Ishikawa (cell line): ENCODE measurements at regions not wholly inside any gene's neighbourhood (a gene's known extent, or its start where the extent isn't known, plus 50 kb on each side); places are given as distances from the start of the nearest gene placed in this dataset.

ENCODE experiments used
- CEBPB ChIP-seq: IDR thresholded peaks from 2 replicates; pipeline ENCODE4 v1.6.1; 2012
- CREB1 ChIP-seq: IDR thresholded peaks from 2 replicates; pipeline ENCODE4 v1.6.1; 2012; ENCODE audit warnings: low read depth
- EGR1 ChIP-seq: IDR thresholded peaks from 2 replicates; pipeline ENCODE4 v1.6.1; 2012
- EP300 ChIP-seq: IDR thresholded peaks from 2 replicates; pipeline ENCODE4 v1.6.1; 2012; ENCODE audit warnings: borderline replicate concordance
- FOXM1 ChIP-seq: IDR thresholded peaks from 2 replicates; pipeline ENCODE4 v1.6.1; 2012; ENCODE audit warnings: low read depth, borderline replicate concordance
- NFIC ChIP-seq: IDR thresholded peaks from 2 replicates; pipeline ENCODE4 v1.6.1; 2012
- RAD21 ChIP-seq: IDR thresholded peaks from 2 replicates; pipeline ENCODE4 v1.6.1; 2012; ENCODE audit warnings: low read depth
- TAF1 ChIP-seq: IDR thresholded peaks from 2 replicates; pipeline ENCODE4 v1.6.1; 2012; ENCODE audit warnings: low read depth, mild to moderate bottlenecking
- TCF12 ChIP-seq: IDR thresholded peaks from 2 replicates; pipeline ENCODE4 v1.6.1; 2012; ENCODE audit warnings: low read depth
- TEAD4 ChIP-seq: IDR thresholded peaks from 2 replicates; pipeline ENCODE4 v1.6.1; 2012
- USF1 ChIP-seq: IDR thresholded peaks from 2 replicates; pipeline ENCODE4 v1.6.1; 2012
- YY1 ChIP-seq: IDR thresholded peaks from 2 replicates; pipeline ENCODE4 v1.6.1; 2012; ENCODE audit warnings: low read depth
- ZBTB7A ChIP-seq: IDR thresholded peaks from 2 replicates; pipeline ENCODE4 v1.6.1; 2012; ENCODE audit warnings: low read depth
- TF ChIP-seq, protein P1 (sequence below): IDR thresholded peaks from 2 replicates; pipeline ENCODE4 v1.6.1; 2012; ENCODE audit warnings: low read depth, mild to moderate bottlenecking
- TF ChIP-seq, protein P2 (sequence below): IDR thresholded peaks from 2 replicates; pipeline ENCODE4 v1.6.1; 2012

DNA sequence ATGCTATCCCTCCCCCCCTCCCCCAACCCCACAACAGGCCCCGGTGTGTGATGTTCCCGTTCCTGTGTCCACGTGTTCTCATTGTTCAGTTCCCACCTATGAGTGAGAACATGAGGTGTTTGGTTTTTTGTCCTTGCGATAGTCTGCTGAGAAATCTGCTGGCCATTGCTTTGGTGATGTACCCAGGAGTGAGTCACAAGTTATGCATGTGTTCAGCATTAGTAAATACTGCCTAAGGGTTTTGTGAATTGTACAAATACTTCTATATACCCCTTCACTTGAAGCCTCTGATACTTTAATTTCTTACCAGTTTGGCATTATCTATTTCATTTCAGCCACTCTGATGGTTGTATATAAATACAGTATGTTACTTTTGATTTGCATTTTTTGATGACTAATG, 711.3 kb upstream of the GJE1 start:
- TF ChIP-seq TCF12, result no peak
- no peak for TF ChIP-seq ZBTB7A
- no peak for TF ChIP-seq CEBPB
- TF ChIP-seq, protein P1, sequence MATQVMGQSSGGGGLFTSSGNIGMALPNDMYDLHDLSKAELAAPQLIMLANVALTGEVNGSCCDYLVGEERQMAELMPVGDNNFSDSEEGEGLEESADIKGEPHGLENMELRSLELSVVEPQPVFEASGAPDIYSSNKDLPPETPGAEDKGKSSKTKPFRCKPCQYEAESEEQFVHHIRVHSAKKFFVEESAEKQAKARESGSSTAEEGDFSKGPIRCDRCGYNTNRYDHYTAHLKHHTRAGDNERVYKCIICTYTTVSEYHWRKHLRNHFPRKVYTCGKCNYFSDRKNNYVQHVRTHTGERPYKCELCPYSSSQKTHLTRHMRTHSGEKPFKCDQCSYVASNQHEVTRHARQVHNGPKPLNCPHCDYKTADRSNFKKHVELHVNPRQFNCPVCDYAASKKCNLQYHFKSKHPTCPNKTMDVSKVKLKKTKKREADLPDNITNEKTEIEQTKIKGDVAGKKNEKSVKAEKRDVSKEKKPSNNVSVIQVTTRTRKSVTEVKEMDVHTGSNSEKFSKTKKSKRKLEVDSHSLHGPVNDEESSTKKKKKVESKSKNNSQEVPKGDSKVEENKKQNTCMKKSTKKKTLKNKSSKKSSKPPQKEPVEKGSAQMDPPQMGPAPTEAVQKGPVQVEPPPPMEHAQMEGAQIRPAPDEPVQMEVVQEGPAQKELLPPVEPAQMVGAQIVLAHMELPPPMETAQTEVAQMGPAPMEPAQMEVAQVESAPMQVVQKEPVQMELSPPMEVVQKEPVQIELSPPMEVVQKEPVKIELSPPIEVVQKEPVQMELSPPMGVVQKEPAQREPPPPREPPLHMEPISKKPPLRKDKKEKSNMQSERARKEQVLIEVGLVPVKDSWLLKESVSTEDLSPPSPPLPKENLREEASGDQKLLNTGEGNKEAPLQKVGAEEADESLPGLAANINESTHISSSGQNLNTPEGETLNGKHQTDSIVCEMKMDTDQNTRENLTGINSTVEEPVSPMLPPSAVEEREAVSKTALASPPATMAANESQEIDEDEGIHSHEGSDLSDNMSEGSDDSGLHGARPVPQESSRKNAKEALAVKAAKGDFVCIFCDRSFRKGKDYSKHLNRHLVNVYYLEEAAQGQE, result no peak
- no peak for TF ChIP-seq YY1
- TF ChIP-seq USF1, result no peak
- TF ChIP-seq CREB1, result no peak
- no peak for TF ChIP-seq RAD21
- no peak for TF ChIP-seq TEAD4
- no peak for TF ChIP-seq EGR1
- TF ChIP-seq NFIC, result no peak
- TF ChIP-seq, protein P2, sequence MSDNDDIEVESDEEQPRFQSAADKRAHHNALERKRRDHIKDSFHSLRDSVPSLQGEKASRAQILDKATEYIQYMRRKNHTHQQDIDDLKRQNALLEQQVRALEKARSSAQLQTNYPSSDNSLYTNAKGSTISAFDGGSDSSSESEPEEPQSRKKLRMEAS, result no peak
- TF ChIP-seq FOXM1, result no peak

GRCh38 chr6:141418076-141418475, 714.6 kb upstream of the GJE1 start:
- TF ChIP-seq TAF1 (no peak), RAD21 (no peak), NFIC (no peak), TEAD4 (no peak), USF1 (no peak), YY1 (no peak), CREB1 (no peak), EP300 (no peak), TCF12 (no peak), CEBPB (no peak), FOXM1 (no peak), ZBTB7A (no peak), EGR1 (no peak)
- TF ChIP-seq, protein P2, result no peak
- TF ChIP-seq, protein P1, result no peak

GRCh38 chr6:141415896-141416295, 716.8 kb upstream of the GJE1 start:
- TF ChIP-seq EP300 (no peak), FOXM1 (no peak), YY1 (no peak), EGR1 (no peak), CEBPB (no peak), TAF1 (no peak), TEAD4 (no peak), CREB1 (no peak), NFIC (no peak), RAD21 (no peak), TCF12 (no peak), ZBTB7A (no peak), USF1 (no peak)
- TF ChIP-seq, protein P2, result no peak
- TF ChIP-seq, protein P1, result no peak
